IMR-90 (cell line): ENCODE measurements at regions not wholly inside any gene's neighbourhood (a gene's known extent, or its start where the extent isn't known, plus 50 kb on each side); places are given as distances from the start of the nearest gene placed in this dataset.

Experiments
- POLR2A ChIP-seq: IDR thresholded peaks from 2 replicates; pipeline ENCODE4 v1.6.1; 2012; ENCODE audit warnings: mild to moderate bottlenecking, low read depth, low read length
- RAD21 ChIP-seq: IDR thresholded peaks from 2 replicates; pipeline ENCODE4 v1.6.1; 2012; ENCODE audit warnings: low read length, improper control_type of control experiment
- SMC3 ChIP-seq: fragments of 150-350 bp; IDR thresholded peaks from 2 replicates; pipeline ENCODE4 v1.6.1; 2016; ENCODE audit warnings: low read depth, mild to moderate bottlenecking, antibody characterized with exemption, low read length, moderate library complexity
- TF ChIP-seq, protein P1 (sequence below): conservative IDR thresholded peaks from 2 replicates; pipeline ENCODE4 v1.5.1; 2012; ENCODE audit warnings: mild to moderate bottlenecking, low read depth, low read length, improper control_type of control experiment

GRCh38 chr12:46963977-46964971 is 115.1 kb upstream of the PCED1B start (continued):
- TF ChIP-seq, protein P1, sequence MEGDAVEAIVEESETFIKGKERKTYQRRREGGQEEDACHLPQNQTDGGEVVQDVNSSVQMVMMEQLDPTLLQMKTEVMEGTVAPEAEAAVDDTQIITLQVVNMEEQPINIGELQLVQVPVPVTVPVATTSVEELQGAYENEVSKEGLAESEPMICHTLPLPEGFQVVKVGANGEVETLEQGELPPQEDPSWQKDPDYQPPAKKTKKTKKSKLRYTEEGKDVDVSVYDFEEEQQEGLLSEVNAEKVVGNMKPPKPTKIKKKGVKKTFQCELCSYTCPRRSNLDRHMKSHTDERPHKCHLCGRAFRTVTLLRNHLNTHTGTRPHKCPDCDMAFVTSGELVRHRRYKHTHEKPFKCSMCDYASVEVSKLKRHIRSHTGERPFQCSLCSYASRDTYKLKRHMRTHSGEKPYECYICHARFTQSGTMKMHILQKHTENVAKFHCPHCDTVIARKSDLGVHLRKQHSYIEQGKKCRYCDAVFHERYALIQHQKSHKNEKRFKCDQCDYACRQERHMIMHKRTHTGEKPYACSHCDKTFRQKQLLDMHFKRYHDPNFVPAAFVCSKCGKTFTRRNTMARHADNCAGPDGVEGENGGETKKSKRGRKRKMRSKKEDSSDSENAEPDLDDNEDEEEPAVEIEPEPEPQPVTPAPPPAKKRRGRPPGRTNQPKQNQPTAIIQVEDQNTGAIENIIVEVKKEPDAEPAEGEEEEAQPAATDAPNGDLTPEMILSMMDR = no peak
- TF ChIP-seq SMC3 = no peak
- TF ChIP-seq RAD21 = no peak
- no peak for TF ChIP-seq POLR2A
